ENCODE measurements at regions not wholly inside any gene's neighbourhood (a gene's known extent, or its start where the extent isn't known, plus 50 kb on each side); places are given as distances from the start of the nearest gene placed in this dataset.

DNA sequence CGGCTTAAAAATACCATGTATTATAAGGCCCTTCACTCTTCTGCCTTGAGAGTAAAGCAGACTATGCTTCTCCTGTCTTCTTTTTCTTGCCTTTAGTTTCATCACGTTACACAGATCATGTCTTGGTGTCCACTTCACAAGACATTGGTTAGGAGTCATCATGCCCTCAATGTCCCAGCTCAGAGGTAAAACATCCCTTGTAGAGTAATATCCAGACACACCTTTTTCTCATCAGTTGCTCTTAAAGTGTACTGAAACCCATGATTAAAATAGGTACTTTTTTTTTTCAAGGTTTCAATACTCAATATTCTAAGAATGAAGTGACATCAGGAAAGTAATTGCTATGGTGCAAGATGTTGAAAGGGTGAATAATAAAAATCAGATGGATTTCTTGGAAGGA lies 267.8 kb downstream of the PMP22 start:
- H3K4me3 ChIP-seq (replicated peaks in 1 of 2; ENCODE audit: low read depth in 1 of 2, low read length in 2 of 2): no peak overlapping the region
- H3K4me2 ChIP-seq (ENCODE audit: low read length): no peak overlapping the region
- peaks cover 7% of the 10 kb centered on the region; the same call in 1 of the 2 replicates for H3K27me3 ChIP-seq (ENCODE audit: insufficient read depth, low read length)
- DNase-seq (ENCODE audit: low read depth, low spot score) (no peak), ATAC-seq (no peak)
- ChIA-PET RAD21 (ENCODE audit: low non-redundant PET in 1 of 2, low total read pairs in 2 of 2, uncharacterized antibody in 2 of 2, unreplicated experiment in 2 of 2) (no interaction called here), POLR2A (no interaction called here), CTCF (no interaction called here)
- TF ChIP-seq POLR2AphosphoS5 (IDR thresholded peaks at IDR 0.05; ENCODE audit: low read depth, low read length): no peak
- TF ChIP-seq, protein P1, sequence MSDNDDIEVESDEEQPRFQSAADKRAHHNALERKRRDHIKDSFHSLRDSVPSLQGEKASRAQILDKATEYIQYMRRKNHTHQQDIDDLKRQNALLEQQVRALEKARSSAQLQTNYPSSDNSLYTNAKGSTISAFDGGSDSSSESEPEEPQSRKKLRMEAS (IDR thresholded peaks at IDR 0.05): no peak
- TF ChIP-seq EZH2phosphoT487 (IDR thresholded peaks at IDR 0.05; ENCODE audit: borderline replicate concordance): no peak
- TF ChIP-seq POLR2A (IDR thresholded peaks at IDR 0.05; ENCODE audit: borderline replicate concordance, extremely low read depth, insufficient read depth, insufficient read length): no peak
- TF ChIP-seq ZFX (IDR thresholded peaks at IDR 0.05): no peak
- TF ChIP-seq YY1 (IDR thresholded peaks at IDR 0.05; ENCODE audit: extremely low read depth, insufficient replicate concordance, low read depth, low read length): no peak
- TF ChIP-seq SRF (IDR thresholded peaks at IDR 0.05; ENCODE audit: low read depth): no peak
- no peak for TF ChIP-seq CBX3 (IDR thresholded peaks at IDR 0.05; ENCODE audit: low read depth)
- H2AFZ ChIP-seq (ENCODE audit: low read depth, low read length, poor library complexity, severe bottlenecking): no peak overlapping the region
- no TSS peak for BruUV-seq (replicated peaks)
- no peak overlapping the region for H3K9ac ChIP-seq (ENCODE audit: low read length)
- no peaks in the 10 kb centered on the region for H3K4me1 ChIP-seq (ENCODE audit: control insufficient read depth in 1 of 2, insufficient read depth in 2 of 2, low read length in 2 of 2)
- no peaks in the 10 kb centered on the region for H3K9me2 ChIP-seq (ENCODE audit: insufficient read depth)
- no peak overlapping the region for H3K27ac ChIP-seq (ENCODE audit: low read depth, low read length)
- no peaks in the 10 kb centered on the region for H3K79me2 ChIP-seq (ENCODE audit: insufficient read depth, low read length)
- no peaks in the 10 kb centered on the region for H4K20me1 ChIP-seq (ENCODE audit: insufficient read depth)
- intact Hi-C loops (cut with micrococcal nuclease): no loop called here
- no peaks in the 10 kb centered on the region for H3K9me3 ChIP-seq (ENCODE audit: control insufficient read depth in 1 of 2, insufficient read depth in 1 of 2, low read depth in 1 of 2, low read length in 2 of 2)
- H3K36me3 ChIP-seq (ENCODE audit: control insufficient read depth in 1 of 2, insufficient read depth in 2 of 2, low read length in 2 of 2): no peaks in the 10 kb centered on the region

DNA sequence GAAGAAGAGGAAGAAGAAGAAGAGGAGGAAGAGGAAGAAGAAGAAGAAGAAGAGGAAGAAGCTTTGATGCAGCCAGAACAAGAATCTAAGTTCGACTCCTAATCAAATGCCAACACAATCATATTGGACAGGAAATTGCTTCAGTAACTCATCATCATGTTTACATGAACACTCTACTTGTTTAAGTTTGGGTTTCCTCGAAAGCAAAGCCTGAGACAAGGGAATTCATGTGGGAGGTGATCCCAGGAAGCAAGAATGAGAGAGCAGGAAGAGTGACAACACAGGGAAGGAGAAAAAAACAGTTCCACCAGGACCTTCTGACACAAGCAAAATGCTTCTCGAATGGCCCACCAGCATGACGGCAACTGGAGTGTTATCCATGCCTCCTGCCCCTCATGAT lies 279.0 kb downstream of the PMP22 start:
- ChIA-PET POLR2A (no interaction called here), CTCF (no interaction called here), RAD21 (ENCODE audit: low non-redundant PET in 1 of 2, low total read pairs in 2 of 2, uncharacterized antibody in 2 of 2, unreplicated experiment in 2 of 2) (no interaction called here)
- H3K4me2 ChIP-seq (ENCODE audit: low read length): no peak overlapping the region
- no peaks in the 10 kb centered on the region for H3K9me3 ChIP-seq (ENCODE audit: control insufficient read depth in 1 of 2, insufficient read depth in 1 of 2, low read depth in 1 of 2, low read length in 2 of 2)
- intact Hi-C loops (cut with micrococcal nuclease): no loop called here
- no peaks in the 10 kb centered on the region for H3K27me3 ChIP-seq (ENCODE audit: insufficient read depth, low read length)
- H3K4me3 ChIP-seq (replicated peaks in 1 of 2; ENCODE audit: low read depth in 1 of 2, low read length in 2 of 2): no peak overlapping the region
- TF ChIP-seq EZH2 (IDR thresholded peaks at IDR 0.05) (no peak), CEBPB (IDR thresholded peaks at IDR 0.05; ENCODE audit: low read depth) (no peak), SP1 (IDR thresholded peaks at IDR 0.05; ENCODE audit: low read depth) (no peak), JUND (IDR thresholded peaks at IDR 0.05) (no peak), SIN3A (IDR thresholded peaks at IDR 0.05; ENCODE audit: low read depth) (no peak), EGR1 (IDR thresholded peaks at IDR 0.05; ENCODE audit: low read depth) (no peak), POLR2A (IDR thresholded peaks at IDR 0.05; ENCODE audit: borderline replicate concordance, extremely low read depth, insufficient read depth, insufficient read length) (no peak), YY1 (IDR thresholded peaks at IDR 0.05; ENCODE audit: extremely low read depth, insufficient replicate concordance, low read depth, low read length) (no peak), POLR2AphosphoS5 (IDR thresholded peaks at IDR 0.05; ENCODE audit: low read depth, low read length) (no peak), SRF (IDR thresholded peaks at IDR 0.05; ENCODE audit: low read depth) (no peak)
- TF ChIP-seq, protein P1 (IDR thresholded peaks at IDR 0.05): no peak
- TF ChIP-seq, protein P2, sequence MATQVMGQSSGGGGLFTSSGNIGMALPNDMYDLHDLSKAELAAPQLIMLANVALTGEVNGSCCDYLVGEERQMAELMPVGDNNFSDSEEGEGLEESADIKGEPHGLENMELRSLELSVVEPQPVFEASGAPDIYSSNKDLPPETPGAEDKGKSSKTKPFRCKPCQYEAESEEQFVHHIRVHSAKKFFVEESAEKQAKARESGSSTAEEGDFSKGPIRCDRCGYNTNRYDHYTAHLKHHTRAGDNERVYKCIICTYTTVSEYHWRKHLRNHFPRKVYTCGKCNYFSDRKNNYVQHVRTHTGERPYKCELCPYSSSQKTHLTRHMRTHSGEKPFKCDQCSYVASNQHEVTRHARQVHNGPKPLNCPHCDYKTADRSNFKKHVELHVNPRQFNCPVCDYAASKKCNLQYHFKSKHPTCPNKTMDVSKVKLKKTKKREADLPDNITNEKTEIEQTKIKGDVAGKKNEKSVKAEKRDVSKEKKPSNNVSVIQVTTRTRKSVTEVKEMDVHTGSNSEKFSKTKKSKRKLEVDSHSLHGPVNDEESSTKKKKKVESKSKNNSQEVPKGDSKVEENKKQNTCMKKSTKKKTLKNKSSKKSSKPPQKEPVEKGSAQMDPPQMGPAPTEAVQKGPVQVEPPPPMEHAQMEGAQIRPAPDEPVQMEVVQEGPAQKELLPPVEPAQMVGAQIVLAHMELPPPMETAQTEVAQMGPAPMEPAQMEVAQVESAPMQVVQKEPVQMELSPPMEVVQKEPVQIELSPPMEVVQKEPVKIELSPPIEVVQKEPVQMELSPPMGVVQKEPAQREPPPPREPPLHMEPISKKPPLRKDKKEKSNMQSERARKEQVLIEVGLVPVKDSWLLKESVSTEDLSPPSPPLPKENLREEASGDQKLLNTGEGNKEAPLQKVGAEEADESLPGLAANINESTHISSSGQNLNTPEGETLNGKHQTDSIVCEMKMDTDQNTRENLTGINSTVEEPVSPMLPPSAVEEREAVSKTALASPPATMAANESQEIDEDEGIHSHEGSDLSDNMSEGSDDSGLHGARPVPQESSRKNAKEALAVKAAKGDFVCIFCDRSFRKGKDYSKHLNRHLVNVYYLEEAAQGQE (IDR thresholded peaks at IDR 0.05; ENCODE audit: low read depth): no peak
- TF ChIP-seq, protein P3, sequence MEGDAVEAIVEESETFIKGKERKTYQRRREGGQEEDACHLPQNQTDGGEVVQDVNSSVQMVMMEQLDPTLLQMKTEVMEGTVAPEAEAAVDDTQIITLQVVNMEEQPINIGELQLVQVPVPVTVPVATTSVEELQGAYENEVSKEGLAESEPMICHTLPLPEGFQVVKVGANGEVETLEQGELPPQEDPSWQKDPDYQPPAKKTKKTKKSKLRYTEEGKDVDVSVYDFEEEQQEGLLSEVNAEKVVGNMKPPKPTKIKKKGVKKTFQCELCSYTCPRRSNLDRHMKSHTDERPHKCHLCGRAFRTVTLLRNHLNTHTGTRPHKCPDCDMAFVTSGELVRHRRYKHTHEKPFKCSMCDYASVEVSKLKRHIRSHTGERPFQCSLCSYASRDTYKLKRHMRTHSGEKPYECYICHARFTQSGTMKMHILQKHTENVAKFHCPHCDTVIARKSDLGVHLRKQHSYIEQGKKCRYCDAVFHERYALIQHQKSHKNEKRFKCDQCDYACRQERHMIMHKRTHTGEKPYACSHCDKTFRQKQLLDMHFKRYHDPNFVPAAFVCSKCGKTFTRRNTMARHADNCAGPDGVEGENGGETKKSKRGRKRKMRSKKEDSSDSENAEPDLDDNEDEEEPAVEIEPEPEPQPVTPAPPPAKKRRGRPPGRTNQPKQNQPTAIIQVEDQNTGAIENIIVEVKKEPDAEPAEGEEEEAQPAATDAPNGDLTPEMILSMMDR (IDR thresholded peaks at IDR 0.05 in 2 of 3, conservative IDR thresholded peaks at IDR 0.05 in 1 of 3; ENCODE audit: borderline replicate concordance in 1 of 3, insufficient read depth in 1 of 3, low read depth in 2 of 3, low read length in 2 of 3): no peak
- H3K79me2 ChIP-seq (ENCODE audit: insufficient read depth, low read length): no peaks in the 10 kb centered on the region
- no peaks in the 10 kb centered on the region for H3K9me2 ChIP-seq (ENCODE audit: insufficient read depth)
- no TSS peak for BruUV-seq (replicated peaks)
- H3K9ac ChIP-seq (ENCODE audit: low read length): no peak overlapping the region
- no peak overlapping the region for H3K27ac ChIP-seq (ENCODE audit: low read depth, low read length)
- H3K4me1 ChIP-seq (ENCODE audit: control insufficient read depth in 1 of 2, insufficient read depth in 2 of 2, low read length in 2 of 2): no peaks in the 10 kb centered on the region
- no peaks in the 10 kb centered on the region for H3K36me3 ChIP-seq (ENCODE audit: control insufficient read depth in 1 of 2, insufficient read depth in 2 of 2, low read length in 2 of 2)
- no peak for DNase-seq (ENCODE audit: low read depth, low spot score)
- no peak for ATAC-seq
- H4K20me1 ChIP-seq (ENCODE audit: insufficient read depth): no peaks in the 10 kb centered on the region
- no peak overlapping the region for H2AFZ ChIP-seq (ENCODE audit: low read depth, low read length, poor library complexity, severe bottlenecking)
